GM18909 (cell line): ENCODE measurements at regions not wholly inside any gene's neighbourhood (a gene's known extent, or its start where the extent isn't known, plus 50 kb on each side); places are given as distances from the start of the nearest gene placed in this dataset.

Source experiments
- ATAC-seq: cut with Tn5 transposase; IDR thresholded peaks from one replicate; pipeline ENCODE4 v1.9.1; 2021; ENCODE audit warnings: mild to moderate bottlenecking; ENCODE audit not compliant: unreplicated experiment, poor library complexity

- no peak for ATAC-seq
Measured at GRCh38 chr6:11926594-11927407, 85.3 kb upstream of the HIVEP1 start.

DNA sequence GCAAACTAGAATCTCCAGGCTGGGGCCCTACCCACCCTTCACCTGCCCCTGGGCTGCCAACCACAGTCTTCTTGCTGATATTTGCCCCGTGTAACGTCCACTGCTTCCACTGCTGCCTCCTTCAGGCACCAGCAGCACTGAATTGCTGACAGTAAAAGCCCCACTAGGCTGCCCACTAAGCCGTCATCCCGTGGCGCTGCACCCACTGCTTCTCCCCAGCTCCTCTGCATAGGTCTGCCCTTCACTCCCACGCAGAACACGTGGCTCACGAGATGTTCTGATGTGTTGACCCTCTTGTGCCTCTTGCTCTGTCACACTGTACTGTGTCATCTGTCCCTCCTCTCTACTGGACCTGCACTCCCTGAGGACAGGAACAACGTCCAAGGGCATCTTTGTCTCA is 86.3 kb upstream of the HIVEP1 start:
- ATAC-seq, result no peak

- ATAC-seq, result no peak
Measured at GRCh38 chr6:11923621-11924020, 88.5 kb upstream of the HIVEP1 start.

DNA sequence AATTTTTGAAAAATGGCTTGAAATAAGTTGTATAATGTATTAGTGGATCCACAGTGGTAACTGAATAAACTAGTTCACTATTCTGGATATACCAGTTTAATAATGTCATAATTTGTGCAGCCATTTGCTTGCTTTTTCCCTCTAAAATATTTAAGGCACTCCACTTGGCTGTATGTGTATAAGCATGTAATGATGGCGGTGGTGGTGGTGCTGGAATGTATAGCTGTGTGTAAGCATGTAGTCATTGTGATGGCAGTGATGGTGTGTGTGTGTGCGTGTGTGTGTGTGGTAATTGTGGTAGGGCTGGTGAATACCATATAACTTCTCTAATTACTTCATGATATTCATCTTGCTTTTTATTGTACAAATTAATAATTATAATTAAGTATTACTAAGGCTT is 89.2 kb upstream of the HIVEP1 start:
- ATAC-seq, result no peak

DNA sequence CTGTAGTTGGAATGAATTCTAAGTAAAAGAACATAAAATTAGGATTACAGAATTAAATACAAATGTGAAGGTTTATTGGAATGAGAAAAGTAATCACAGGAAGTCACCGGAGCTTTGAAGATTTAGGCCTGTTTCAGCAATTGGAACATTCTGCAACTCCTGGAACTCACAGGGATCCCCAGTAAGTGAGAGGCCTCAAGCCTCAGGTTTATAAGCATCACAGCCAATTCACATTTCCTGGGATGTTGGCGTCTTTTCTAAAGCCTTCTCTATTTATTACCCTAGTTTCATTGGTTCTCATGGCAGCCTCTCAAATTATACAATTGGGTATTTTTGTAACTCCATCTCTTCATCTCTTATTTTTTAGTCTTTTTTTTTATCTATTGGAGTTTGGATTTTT is 90.4 kb upstream of the HIVEP1 start:
- ATAC-seq, result no peak

- ATAC-seq, result no peak
Measured at GRCh38 chr6:11921017-11921438, 91.1 kb upstream of the HIVEP1 start.

- no peak for ATAC-seq
Measured at GRCh38 chr6:11920566-11920965, 91.5 kb upstream of the HIVEP1 start.

DNA sequence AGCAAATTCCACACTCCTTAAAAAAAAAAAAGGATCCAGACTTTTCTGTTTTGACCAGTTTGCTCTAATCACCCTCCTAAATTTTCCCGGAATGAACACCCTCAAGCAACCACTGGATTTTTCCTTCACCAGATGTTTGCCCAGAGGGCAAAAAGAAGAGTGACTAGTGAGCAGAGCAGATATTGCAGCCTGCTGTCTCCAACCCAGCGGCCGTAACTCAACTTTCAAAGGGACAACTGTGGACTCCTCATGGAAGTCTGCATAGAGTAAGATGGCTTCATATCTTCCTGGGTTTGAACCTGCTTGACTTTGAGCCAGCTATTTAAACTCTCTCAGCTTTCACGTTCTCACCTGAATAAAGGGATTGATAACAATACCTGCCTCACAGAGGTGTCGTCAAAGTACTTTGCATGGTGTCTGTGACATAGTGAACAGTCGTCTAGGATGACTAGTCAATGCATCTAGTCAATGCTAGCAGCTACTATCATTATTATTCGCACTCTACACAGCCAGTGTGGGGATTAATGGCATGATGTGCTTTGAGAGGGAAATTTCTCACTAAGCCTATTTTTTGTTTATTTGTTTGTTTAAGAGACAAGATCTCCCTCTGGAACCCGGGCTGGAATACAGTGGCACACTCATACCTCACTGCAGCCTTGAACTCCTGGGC is 92.2 kb upstream of the HIVEP1 start:
- no peak for ATAC-seq

DNA sequence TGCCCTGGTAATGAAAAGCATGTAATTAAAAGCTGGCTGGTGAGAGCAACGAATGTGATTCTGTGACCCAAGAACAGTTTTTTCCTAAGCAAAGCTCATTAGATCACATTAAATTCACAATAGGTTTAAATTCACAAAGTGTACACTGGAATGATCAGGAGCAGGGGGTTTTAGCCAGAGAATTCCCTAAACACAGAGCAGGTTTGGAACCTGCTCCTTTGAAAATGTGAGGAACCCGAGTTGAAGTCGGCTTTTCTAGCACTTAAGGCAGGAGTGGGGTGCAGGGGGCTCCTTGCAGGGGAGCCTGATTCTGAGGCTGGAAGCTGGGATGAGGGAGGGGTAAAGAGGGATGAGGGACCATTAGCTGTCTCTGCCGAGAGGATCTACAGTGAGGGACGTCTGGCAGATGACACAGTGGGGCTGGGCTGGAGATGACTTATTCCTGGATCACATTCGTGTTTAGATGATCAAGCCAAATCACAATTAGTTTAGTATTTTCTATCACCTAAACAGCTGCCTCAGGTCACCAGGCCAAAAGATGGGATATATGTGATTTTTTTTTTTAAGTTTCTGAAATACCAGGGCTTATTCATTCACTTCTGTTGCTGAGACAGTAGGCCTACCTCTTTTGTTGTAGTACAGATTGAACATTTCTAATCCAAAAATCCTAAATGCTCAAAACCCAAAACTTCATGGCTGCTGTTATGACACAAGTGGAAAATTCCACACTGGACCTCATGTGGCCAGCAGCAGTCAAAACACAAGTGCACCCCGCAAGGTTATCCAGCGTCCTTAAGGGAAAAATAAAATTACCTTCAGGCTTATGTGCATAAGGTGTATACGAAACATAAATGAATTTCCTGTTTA is 93.1 kb upstream of the HIVEP1 start:
- no peak for ATAC-seq

DNA sequence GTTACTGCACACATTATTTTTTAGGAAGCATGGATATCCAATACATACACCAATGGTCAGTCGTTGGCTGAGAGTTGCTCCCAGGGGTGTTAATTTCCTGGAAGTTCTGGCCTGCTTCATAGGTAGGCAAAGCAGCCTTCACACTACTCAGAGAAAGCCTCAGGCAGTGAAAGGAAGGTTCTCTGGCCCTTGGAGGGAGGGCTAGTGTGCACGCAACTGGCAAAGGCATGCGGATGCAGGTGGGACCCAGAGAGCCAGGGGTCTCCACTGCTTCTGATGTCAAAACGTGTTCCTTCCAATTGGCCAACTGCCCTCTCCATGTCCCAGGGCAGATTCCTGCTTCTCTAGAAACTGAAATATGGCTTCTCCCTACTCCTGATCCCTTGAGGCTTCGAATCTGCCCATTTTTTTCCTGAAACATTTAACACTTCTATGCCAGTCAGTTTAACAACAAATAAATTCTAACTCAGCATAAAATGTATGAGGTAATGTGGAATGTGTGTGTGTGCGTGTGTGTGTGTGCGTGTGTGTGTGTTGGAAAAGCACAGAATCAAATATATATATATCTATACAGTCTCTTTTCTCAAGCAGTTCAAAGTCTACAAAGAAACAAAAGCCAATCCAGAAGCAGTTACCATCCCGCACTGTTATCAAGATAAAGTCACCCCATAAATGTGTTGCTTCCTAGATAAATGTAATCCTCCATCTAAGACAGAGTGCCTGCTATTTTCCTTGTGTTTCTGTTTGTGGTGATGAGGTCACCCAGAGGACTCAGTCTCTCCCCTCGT is 94.0 kb upstream of the HIVEP1 start:
- no peak for ATAC-seq

DNA sequence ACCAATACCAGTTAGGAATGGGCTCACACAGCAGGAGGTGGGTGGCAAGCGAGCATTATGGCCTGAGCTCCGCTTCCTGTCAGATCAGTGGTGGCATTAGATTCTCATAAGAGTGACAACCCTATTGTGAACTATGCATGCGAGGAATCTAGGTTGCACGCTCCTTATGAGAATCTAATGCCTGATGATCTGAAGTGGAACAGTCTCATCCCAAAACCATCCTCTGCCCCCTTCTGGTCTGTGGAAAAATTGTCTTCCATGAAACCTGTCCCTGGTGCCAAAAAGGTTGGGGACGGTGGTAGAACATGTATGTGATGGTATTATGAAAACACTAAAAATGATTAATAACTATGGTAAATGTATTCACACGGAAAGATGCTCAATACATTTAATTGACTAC is 99.7 kb upstream of the HIVEP1 start:
- ATAC-seq, result no peak

- no peak for ATAC-seq
Measured at GRCh38 chr6:11911538-11911937, 100.6 kb upstream of the HIVEP1 start.

- ATAC-seq, result no peak
Measured at GRCh38 chr6:11909696-11910132, 102.4 kb upstream of the HIVEP1 start.

DNA sequence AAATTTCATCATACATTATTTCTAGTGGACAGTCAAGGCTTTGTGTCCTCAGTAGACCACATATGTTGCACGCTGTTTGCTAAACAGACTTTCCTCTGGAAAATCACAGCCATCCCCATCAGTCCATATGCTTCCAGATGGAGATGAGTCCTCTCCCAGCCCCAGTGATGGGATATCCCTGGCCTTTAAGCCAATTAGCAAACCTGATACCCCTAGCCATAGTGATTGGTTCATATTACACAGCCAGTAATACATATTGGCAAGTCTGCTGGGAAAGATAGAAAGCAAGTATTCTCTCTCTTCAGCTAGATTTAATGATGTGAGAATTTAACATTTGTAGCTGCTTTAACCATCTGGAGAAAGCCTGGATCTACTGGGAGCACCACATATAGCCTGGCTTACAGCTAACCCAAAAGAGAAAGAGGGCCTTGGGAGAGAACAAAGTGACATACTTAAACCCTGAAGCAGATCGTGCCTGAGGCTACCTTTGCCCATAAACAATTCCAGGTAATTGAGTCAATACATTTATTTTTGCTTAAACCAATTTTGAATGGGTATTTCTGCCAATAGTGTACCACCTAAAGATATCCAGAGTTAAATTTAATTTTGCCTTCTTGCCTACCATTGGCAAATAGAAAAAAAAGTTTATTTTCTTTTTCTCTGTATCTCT is 103.5 kb upstream of the HIVEP1 start:
- ATAC-seq, result no peak

DNA sequence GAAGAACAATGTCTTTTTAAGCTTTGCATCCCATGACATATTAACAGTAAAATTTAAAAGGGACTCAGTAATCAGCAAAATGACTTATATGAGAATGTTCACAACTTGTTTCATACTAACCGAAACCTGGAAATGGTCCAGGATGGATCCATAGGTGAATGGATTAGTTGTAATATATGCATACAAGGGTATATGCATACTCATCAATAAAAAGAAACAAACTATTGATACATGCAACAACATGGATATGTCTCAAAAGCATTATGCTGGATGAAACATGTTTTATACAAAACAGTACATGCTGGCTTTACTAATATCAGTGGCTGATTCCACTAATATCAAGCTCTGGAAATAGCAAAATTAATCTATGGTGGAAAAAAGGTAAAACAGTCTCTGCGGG is 108.5 kb upstream of the HIVEP1 start:
- ATAC-seq, result no peak

DNA sequence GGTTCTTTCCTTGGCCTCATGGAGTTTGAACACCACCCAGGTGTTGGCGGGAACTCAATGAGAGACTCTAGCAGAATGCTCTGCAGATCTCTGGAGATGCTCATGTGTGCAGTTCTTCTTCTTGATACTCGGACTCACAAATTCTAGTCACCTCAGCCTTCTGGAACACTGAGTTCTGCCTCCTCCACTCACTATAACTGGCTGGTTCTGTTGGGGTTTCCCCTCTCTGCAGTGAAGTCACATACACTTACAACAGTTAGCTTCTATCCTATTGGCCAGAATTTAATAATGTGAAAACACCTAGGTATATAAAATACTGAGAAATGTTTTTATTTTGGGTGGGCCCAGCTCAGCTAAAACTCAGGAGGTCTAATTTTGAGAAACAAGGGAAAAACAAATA is 109.6 kb upstream of the HIVEP1 start:
- ATAC-seq, result peak; percentile 55

DNA sequence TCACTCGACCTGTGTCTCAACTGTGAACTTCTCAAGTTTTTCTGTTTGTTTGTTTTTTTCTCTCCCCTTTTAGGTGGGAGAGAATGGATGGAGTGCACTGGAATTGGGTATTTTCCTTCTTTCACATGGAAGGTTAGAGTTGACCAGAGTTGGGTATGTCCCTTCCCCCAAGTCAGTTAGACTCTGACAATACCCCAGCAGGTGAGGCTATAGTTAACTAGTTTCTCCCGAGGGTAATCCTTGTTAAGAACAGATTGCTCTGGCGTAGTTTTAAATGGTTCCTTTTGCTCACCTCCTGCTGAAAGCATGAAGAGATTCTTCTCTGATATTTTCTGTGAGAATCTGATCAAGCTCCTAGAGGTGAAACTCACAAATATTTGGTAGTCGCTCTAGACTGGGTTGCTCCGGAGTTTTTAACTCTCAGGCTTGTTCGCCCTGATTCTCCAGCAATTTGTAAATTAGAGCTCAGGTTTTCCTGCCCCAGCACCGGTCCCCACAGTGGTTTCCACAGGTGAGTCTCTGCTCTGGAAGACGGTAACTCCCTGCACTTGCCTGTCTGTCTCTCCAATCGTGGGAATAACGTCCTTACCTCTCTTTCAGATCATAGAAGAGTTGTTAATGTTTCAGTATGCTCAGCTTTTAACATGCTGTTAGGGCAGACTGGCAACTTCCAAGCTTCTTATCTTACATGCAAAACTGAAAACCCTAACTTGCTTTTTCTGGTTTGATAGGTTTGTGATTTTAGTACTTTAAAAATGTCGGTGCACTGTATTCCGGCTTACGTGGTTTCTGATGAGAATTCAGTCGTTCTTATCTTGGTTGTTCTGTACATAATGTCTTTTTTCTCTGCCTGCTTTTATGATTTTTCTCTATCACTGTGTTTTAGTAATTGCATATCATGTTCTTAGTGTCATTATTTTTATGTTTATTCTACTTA is 111.2 kb upstream of the HIVEP1 start:
- ATAC-seq, result no peak

DNA sequence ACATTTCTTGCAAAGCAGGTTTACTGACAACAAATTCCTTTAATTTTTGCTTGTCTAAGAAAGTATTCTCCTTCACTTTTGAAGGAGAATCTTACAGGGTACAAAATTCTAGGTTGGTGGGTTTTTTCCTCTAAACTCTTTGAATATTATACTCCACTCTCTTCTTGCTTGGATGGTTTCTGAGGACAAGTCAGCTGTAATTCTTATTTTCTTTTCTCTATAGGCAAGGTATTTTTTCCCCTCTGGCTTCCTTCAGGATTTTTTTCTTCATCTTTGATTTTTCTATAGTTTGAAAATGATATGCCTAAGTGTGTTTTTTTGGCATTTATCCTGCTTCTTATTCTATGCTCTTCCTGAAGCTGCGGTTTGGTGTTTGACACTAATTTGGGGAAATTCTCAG is 112.5 kb upstream of the HIVEP1 start:
- ATAC-seq, result no peak

GRCh38 chr6:11894212-11894611 is 115.6 kb upstream of the ADTRP start:
- ATAC-seq, result no peak
